ENCODE measurements at regions not wholly inside any gene's neighbourhood (a gene's known extent, or its start where the extent isn't known, plus 50 kb on each side); places are given as distances from the start of the nearest gene placed in this dataset.

GRCh38 chr5:93277051-93277450 is 304.0 kb downstream of the NR2F1-AS1 start:
- TF ChIP-seq CTCF (IDR thresholded peaks at IDR 0.05; ENCODE audit: extremely low read depth, missing control alignments), result no peak
- no peak for DNase-seq (ENCODE audit: low spot score)

- DNase-seq (ENCODE audit: low spot score), result no peak
- TF ChIP-seq CTCF (IDR thresholded peaks at IDR 0.05; ENCODE audit: extremely low read depth, missing control alignments), result no peak
Measured at GRCh38 chr5:93275376-93275775, 305.6 kb downstream of the NR2F1-AS1 start.

GRCh38 chr5:93274291-93274690 is 306.7 kb downstream of the NR2F1-AS1 start:
- no peak for TF ChIP-seq CTCF (IDR thresholded peaks at IDR 0.05; ENCODE audit: extremely low read depth, missing control alignments)
- no peak for DNase-seq (ENCODE audit: low spot score)

GRCh38 chr5:93273176-93273575 is 307.8 kb downstream of the NR2F1-AS1 start:
- no peak for TF ChIP-seq CTCF (IDR thresholded peaks at IDR 0.05; ENCODE audit: extremely low read depth, missing control alignments)
- DNase-seq (ENCODE audit: low spot score), result no peak

GRCh38 chr5:93272108-93272507 is 308.9 kb downstream of the NR2F1-AS1 start:
- DNase-seq (ENCODE audit: low spot score), result no peak

GRCh38 chr5:93267736-93268135 is 313.3 kb downstream of the NR2F1-AS1 start:
- no peak for TF ChIP-seq CTCF (IDR thresholded peaks at IDR 0.05; ENCODE audit: extremely low read depth, missing control alignments)
- no peak for DNase-seq (ENCODE audit: low spot score)

More at GRCh38 chr5:93272108-93272507, 308.9 kb downstream of the NR2F1-AS1 start:
- TF ChIP-seq CTCF (IDR thresholded peaks at IDR 0.05; ENCODE audit: extremely low read depth, missing control alignments), result no peak

GRCh38 chr5:93267276-93267675 is 313.7 kb downstream of the NR2F1-AS1 start:
- DNase-seq (ENCODE audit: low spot score), result no peak
- TF ChIP-seq CTCF (IDR thresholded peaks at IDR 0.05; ENCODE audit: extremely low read depth, missing control alignments), result no peak

Measured in GM20000 (cell line).